ENCODE measurements at regions not wholly inside any gene's neighbourhood (a gene's known extent, or its start where the extent isn't known, plus 50 kb on each side); places are given as distances from the start of the nearest gene placed in this dataset.
"Not testable (repeated sequence)": the region's sequence is repeated elsewhere in the genome, so short reads cannot be mapped to it uniquely, and the experiment has no call there.

GRCh38 chr9:93776256-93776655 is 178.9 kb downstream of the BARX1 start:
- Histone ChIP-seq H3K27ac (ENCODE audit: low read length) (no peak overlapping the region), H3K4me3 (ENCODE audit: low read length in 2 of 2) (no peak overlapping the region), H3K9me3 (ENCODE audit: control insufficient read depth in 2 of 2, low read length in 2 of 2) (no peaks in the 10 kb centered on the region), H3K27me3 (ENCODE audit: control insufficient read depth in 1 of 2, insufficient read depth in 2 of 2, low read length in 2 of 2) (no peaks in the 10 kb centered on the region), H3K36me3 (ENCODE audit: control insufficient read depth in 2 of 2, insufficient read depth in 2 of 2, low read length in 2 of 2) (no peaks in the 10 kb centered on the region), H3K4me1 (ENCODE audit: control insufficient read depth, insufficient read depth, low read length) (no peaks in the 10 kb centered on the region), H3K9ac (ENCODE audit: low read length in 2 of 2) (no peak overlapping the region)

- Histone ChIP-seq H3K36me3 (ENCODE audit: control insufficient read depth in 2 of 2, insufficient read depth in 2 of 2, low read length in 2 of 2) (no peaks in the 10 kb centered on the region), H3K27ac (ENCODE audit: low read length) (no peak overlapping the region), H3K4me3 (ENCODE audit: low read length in 2 of 2) (no peak overlapping the region), H3K4me1 (ENCODE audit: control insufficient read depth, insufficient read depth, low read length) (no peaks in the 10 kb centered on the region), H3K27me3 (ENCODE audit: control insufficient read depth in 1 of 2, insufficient read depth in 2 of 2, low read length in 2 of 2) (no peaks in the 10 kb centered on the region), H3K9ac (ENCODE audit: low read length in 2 of 2) (no peak overlapping the region), H3K9me3 (ENCODE audit: control insufficient read depth in 2 of 2, low read length in 2 of 2) (no peaks in the 10 kb centered on the region)
Observed at GRCh38 chr9:93774331-93775102, 180.6 kb downstream of the BARX1 start.

DNA sequence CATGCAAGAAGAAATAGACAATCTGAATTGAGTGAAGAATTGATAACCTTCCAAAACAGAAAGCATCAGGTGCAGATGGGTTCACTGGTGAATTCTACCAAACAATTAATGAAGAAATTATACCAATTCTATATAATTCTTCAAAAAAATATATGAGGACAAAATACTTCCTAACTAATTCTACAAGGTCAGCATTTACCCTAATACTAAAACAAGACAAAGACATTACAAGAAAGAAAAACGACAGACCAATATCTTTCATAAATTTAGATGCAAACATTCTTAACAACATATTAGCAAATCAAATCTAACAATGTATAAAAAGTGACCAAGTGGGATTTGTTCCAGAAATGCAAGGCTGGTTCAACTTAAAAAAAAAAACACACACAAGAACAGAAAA is 183.9 kb downstream of the BARX1 start:
- no peak overlapping the region for H3K4me3 ChIP-seq (ENCODE audit: low read length in 2 of 2)
- H3K4me1 ChIP-seq (ENCODE audit: control insufficient read depth, insufficient read depth, low read length) = no peaks in the 10 kb centered on the region
- H3K27ac ChIP-seq (ENCODE audit: low read length) = no peak overlapping the region
- H3K9me3 ChIP-seq (ENCODE audit: control insufficient read depth in 2 of 2, low read length in 2 of 2) = peaks cover 0 to 1% of the 10 kb centered on the region in 2 donors
- no peaks in the 10 kb centered on the region for H3K36me3 ChIP-seq (ENCODE audit: control insufficient read depth in 2 of 2, insufficient read depth in 2 of 2, low read length in 2 of 2)
- no peak overlapping the region for H3K9ac ChIP-seq (ENCODE audit: low read length in 2 of 2)
- H3K27me3 ChIP-seq (ENCODE audit: control insufficient read depth in 1 of 2, insufficient read depth in 2 of 2, low read length in 2 of 2) = no peaks in the 10 kb centered on the region

- Histone ChIP-seq H3K36me3 (ENCODE audit: control insufficient read depth in 2 of 2, insufficient read depth in 2 of 2, low read length in 2 of 2) (no peaks in the 10 kb centered on the region), H3K9me3 (ENCODE audit: control insufficient read depth in 2 of 2, low read length in 2 of 2) (peaks cover 0 to 10% of the 10 kb centered on the region in 2 donors), H3K4me3 (ENCODE audit: low read length in 2 of 2) (no peak overlapping the region), H3K27ac (ENCODE audit: low read length) (no peak overlapping the region), H3K9ac (ENCODE audit: low read length in 2 of 2) (no peak overlapping the region), H3K27me3 (ENCODE audit: control insufficient read depth in 1 of 2, insufficient read depth in 2 of 2, low read length in 2 of 2) (no peaks in the 10 kb centered on the region), H3K4me1 (ENCODE audit: control insufficient read depth, insufficient read depth, low read length) (no peaks in the 10 kb centered on the region)
Observed at GRCh38 chr9:93761822-93762221, 185.4 kb downstream of the PHF2 start.

DNA sequence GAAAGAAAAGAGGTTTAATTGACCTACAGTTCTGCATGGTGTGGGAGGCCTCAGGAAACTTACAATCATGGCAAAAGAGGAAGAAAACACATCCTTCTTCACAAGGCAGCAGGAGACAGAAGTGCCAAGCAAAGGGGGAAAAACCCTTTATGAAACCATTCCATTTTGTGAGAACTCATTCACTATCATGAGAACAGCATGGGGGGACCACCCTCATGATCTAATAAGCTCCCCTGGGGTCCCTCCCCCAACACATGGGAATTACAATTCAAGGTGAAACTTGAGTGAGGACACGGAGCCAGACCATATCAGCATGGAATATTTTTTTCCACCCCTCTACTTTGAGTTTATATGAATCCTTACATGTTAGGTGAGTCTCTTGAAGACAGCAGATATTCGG is 173.7 kb downstream of the PHF2 start:
- Histone ChIP-seq H3K36me3 (ENCODE audit: control insufficient read depth in 2 of 2, insufficient read depth in 2 of 2, low read length in 2 of 2) (no peaks in the 10 kb centered on the region), H3K4me1 (ENCODE audit: control insufficient read depth, insufficient read depth, low read length) (no peaks in the 10 kb centered on the region), H3K4me3 (ENCODE audit: low read length in 2 of 2) (no peak overlapping the region), H3K9ac (ENCODE audit: low read length in 2 of 2) (no peak overlapping the region), H3K9me3 (ENCODE audit: control insufficient read depth in 2 of 2, low read length in 2 of 2) (peaks cover 9 to 12% of the 10 kb centered on the region in 2 donors), H3K27me3 (ENCODE audit: control insufficient read depth in 1 of 2, insufficient read depth in 2 of 2, low read length in 2 of 2) (no peaks in the 10 kb centered on the region), H3K27ac (ENCODE audit: low read length) (no peak overlapping the region)

- not testable (repeated sequence) for H3K4me1 ChIP-seq (ENCODE audit: control insufficient read depth, insufficient read depth, low read length); H3K4me3 ChIP-seq (ENCODE audit: low read length in 2 of 2); H3K27ac ChIP-seq (ENCODE audit: low read length); H3K36me3 ChIP-seq (ENCODE audit: control insufficient read depth in 2 of 2, insufficient read depth in 2 of 2, low read length in 2 of 2); H3K9ac ChIP-seq (ENCODE audit: low read length in 2 of 2); H3K27me3 ChIP-seq (ENCODE audit: control insufficient read depth in 1 of 2, insufficient read depth in 2 of 2, low read length in 2 of 2)
- H3K9me3 ChIP-seq (ENCODE audit: control insufficient read depth in 2 of 2, low read length in 2 of 2) = peaks cover 9 to 12% of the 10 kb centered on the region in 2 donors
Observed at GRCh38 chr9:93748827-93749226, 172.4 kb downstream of the PHF2 start.

- Histone ChIP-seq H3K36me3 (ENCODE audit: control insufficient read depth in 2 of 2, insufficient read depth in 2 of 2, low read length in 2 of 2) (no peaks in the 10 kb centered on the region), H3K4me3 (ENCODE audit: low read length in 2 of 2) (no peak overlapping the region), H3K4me1 (ENCODE audit: control insufficient read depth, insufficient read depth, low read length) (peaks cover 37% of the 10 kb centered on the region), H3K9me3 (ENCODE audit: control insufficient read depth in 2 of 2, low read length in 2 of 2) (peaks cover 4 to 7% of the 10 kb centered on the region in 2 donors), H3K9ac (ENCODE audit: low read length in 2 of 2) (no peak overlapping the region), H3K27me3 (ENCODE audit: control insufficient read depth in 1 of 2, insufficient read depth in 2 of 2, low read length in 2 of 2) (peaks cover 0 to 2% of the 10 kb centered on the region in 2 donors), H3K27ac (ENCODE audit: low read length) (no peak overlapping the region)
Observed at GRCh38 chr9:93731963-93732362, 155.6 kb downstream of the PHF2 start.

DNA sequence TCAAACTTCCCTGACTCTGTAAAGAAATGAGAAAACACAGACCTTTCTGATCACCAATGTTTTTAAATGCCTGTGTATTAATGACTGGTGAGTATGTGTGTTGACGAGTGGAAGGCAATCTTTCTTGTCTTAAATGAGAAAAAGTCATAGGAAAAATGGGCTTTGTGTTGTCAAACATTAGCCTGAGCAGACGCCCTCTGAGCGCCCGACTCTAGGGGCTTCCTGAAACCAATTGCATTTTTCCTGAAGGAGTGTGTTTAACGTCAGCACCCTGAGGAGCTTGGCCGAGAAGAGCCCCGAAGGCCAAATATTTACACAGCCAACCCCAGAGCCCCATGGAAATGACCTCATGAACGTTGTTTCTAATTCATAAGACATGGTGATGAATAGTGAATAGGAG is 154.3 kb downstream of the PHF2 start:
- peak overlapping the region in 1 of 2 donors; percentile 47 for H3K9ac ChIP-seq (ENCODE audit: low read length in 2 of 2)
- H3K36me3 ChIP-seq (ENCODE audit: control insufficient read depth in 2 of 2, insufficient read depth in 2 of 2, low read length in 2 of 2) = no peaks in the 10 kb centered on the region
- H3K4me3 ChIP-seq (ENCODE audit: low read length in 2 of 2) = no peak overlapping the region
- H3K27me3 ChIP-seq (ENCODE audit: control insufficient read depth in 1 of 2, insufficient read depth in 2 of 2, low read length in 2 of 2) = peaks cover 0 to 2% of the 10 kb centered on the region in 2 donors
- H3K4me1 ChIP-seq (ENCODE audit: control insufficient read depth, insufficient read depth, low read length) = peaks cover 51% of the 10 kb centered on the region
- H3K27ac ChIP-seq (ENCODE audit: low read length) = peak overlapping the region; percentile 92
- peaks cover 4 to 7% of the 10 kb centered on the region in 2 donors for H3K9me3 ChIP-seq (ENCODE audit: control insufficient read depth in 2 of 2, low read length in 2 of 2)

GRCh38 chr9:93730217-93730616 is 153.8 kb downstream of the PHF2 start:
- Histone ChIP-seq H3K4me3 (ENCODE audit: low read length in 2 of 2) (peak overlapping the region in 1 of 2 donors; percentile 40), H3K27ac (ENCODE audit: low read length) (peak overlapping the region; percentile 92), H3K36me3 (ENCODE audit: control insufficient read depth in 2 of 2, insufficient read depth in 2 of 2, low read length in 2 of 2) (no peaks in the 10 kb centered on the region), H3K4me1 (ENCODE audit: control insufficient read depth, insufficient read depth, low read length) (peaks cover 54% of the 10 kb centered on the region), H3K27me3 (ENCODE audit: control insufficient read depth in 1 of 2, insufficient read depth in 2 of 2, low read length in 2 of 2) (peaks cover 0 to 2% of the 10 kb centered on the region in 2 donors), H3K9me3 (ENCODE audit: control insufficient read depth in 2 of 2, low read length in 2 of 2) (peaks cover 4 to 7% of the 10 kb centered on the region in 2 donors), H3K9ac (ENCODE audit: low read length in 2 of 2) (peak overlapping the region; percentile 51 to 60)
